Activated naive CD8-positive, alpha-beta T cell treated with anti-CD3 and anti-CD28 coated beads, Interleukin-2, amount 10 ng/mL, durations not matched to agents 7 days and 5 days (primary cell): ENCODE measurements at regions not wholly inside any gene's neighbourhood (a gene's known extent, or its start where the extent isn't known, plus 50 kb on each side); places are given as distances from the start of the nearest gene placed in this dataset.

Experiments
- ATAC-seq: fragments of 150-1000 bp; cut with Tn5 transposase; one replicate; pipeline ENCODE4 v1.10.0; 2021; ENCODE audit warnings: low read depth, moderate library complexity
- POLR2A ChIA-PET: fragments of 350-600 bp; sonication (Branson Sonifier 250); formaldehyde crosslinking; loops from one replicate; lab custom pipeline; 2021; ENCODE audit warnings: antibody characterized with exemption; lab: Charles Lee
- DNase-seq: peaks from one replicate; pipeline ENCODE4 v3.0.0; 2021
- H3K27ac Mint-ChIP-seq: one replicate; pipeline ENCODE4 v1.8.0; 2022; ENCODE audit warnings: mild to moderate bottlenecking, mixed read lengths
- H3K27me3 Mint-ChIP-seq: one replicate; pipeline ENCODE4 v1.8.0; 2022; ENCODE audit warnings: mild to moderate bottlenecking, moderate library complexity, mixed read lengths
- H3K36me3 Mint-ChIP-seq: one replicate; pipeline ENCODE4 v1.8.0; 2021; ENCODE audit warnings: mild to moderate bottlenecking, mixed read lengths
- H3K4me1 Mint-ChIP-seq: one replicate; pipeline ENCODE4 v1.8.0; 2021; ENCODE audit warnings: mixed read lengths
- H3K4me3 Mint-ChIP-seq: one replicate; pipeline ENCODE4 v1.8.0; 2022; ENCODE audit warnings: mild to moderate bottlenecking, moderate library complexity, mixed read lengths
- H3K9me3 Mint-ChIP-seq: one replicate; pipeline ENCODE4 v1.8.0; 2021; ENCODE audit warnings: mixed read lengths

GRCh38 chr2:138170485-138170884 lies 206.2 kb downstream of the HNMT start:
- no peak for ATAC-seq
- H3K36me3 Mint-ChIP-seq = no peaks in the 10 kb centered on the region
- no peak overlapping the region for H3K4me3 Mint-ChIP-seq
- POLR2A ChIA-PET = no interaction called here
- H3K4me1 Mint-ChIP-seq = no peaks in the 10 kb centered on the region
- no peak overlapping the region for H3K27ac Mint-ChIP-seq
- no peak for DNase-seq
- no peaks in the 10 kb centered on the region for H3K27me3 Mint-ChIP-seq
- H3K9me3 Mint-ChIP-seq = peaks cover 3% of the 10 kb centered on the region

DNA sequence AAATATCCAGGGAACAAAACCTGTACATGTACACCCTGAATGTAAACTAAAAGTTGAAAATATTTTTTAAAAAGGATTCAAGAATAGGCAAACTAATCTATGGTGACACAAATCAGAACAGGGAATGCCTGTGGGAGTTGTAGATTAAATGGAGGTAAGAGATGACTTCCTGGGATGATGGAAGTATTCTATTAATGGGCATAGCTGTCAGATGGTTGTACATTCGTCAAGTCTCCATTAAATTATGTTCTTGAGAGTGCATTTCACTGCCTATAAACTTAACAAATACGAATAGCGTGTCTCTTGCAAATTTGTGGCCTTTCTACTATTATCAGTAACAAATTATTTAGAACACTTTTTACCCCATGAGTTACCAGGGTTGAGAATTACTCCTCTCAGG lies 207.0 kb downstream of the HNMT start:
- Mint-ChIP-seq H3K27me3 (no peaks in the 10 kb centered on the region), H3K27ac (no peak overlapping the region), H3K36me3 (no peaks in the 10 kb centered on the region), H3K4me1 (no peaks in the 10 kb centered on the region), H3K4me3 (no peak overlapping the region), H3K9me3 (peaks cover 2% of the 10 kb centered on the region)
- DNase-seq (no peak), ATAC-seq (no peak)
- POLR2A ChIA-PET = no interaction called here

DNA sequence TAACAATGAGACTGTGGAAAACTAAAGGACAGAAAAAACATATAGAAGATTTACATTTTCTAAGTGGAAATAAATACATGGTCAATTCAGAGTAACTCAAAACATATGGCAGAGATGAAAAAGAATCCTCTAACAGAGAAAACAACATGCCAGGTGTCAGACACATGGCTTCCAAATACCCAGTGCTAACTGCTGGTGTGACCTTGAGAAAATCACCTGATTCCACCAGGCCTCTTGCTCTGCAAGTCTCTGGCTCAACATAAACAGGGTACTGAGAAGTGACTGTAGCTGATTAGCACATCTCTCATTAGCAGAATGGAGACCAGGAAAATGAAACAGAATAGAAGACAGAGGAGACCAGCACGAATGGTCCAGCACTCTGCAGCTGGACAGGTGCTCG lies 210.8 kb downstream of the HNMT start:
- no peak overlapping the region for H3K4me3 Mint-ChIP-seq

GRCh38 chr2:138176862-138177439 lies 212.7 kb downstream of the HNMT start:
- DNase-seq = no peak
- POLR2A ChIA-PET = no interaction called here

More for the DNA sequence above, 210.8 kb downstream of the HNMT start:
- Mint-ChIP-seq H3K27ac (no peak overlapping the region), H3K9me3 (no peaks in the 10 kb centered on the region), H3K27me3 (no peaks in the 10 kb centered on the region), H3K4me1 (no peaks in the 10 kb centered on the region), H3K36me3 (no peaks in the 10 kb centered on the region)
- ATAC-seq (no peak), DNase-seq (no peak)
- POLR2A ChIA-PET = no interaction called here

DNA sequence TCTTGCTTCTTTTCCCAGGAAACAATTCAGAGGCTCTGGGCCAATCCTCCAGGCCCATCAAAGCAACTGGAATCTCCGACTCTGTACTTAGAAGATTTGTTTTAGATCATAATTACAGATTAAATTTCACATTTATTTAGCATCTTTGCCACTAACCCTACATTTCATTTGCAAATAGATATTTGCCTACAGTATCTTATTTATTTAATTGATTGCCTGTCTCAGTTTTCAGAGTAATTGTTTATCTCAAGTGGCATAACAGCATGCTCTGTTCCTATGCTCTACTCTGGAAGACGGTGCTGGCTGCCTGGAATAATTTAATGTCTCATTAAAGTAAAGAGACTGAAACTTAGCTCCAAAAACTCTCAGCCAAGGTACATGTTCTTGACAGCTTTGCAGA lies 213.4 kb downstream of the HNMT start:
- Mint-ChIP-seq H3K27ac (no peak overlapping the region), H3K4me3 (no peak overlapping the region), H3K36me3 (no peaks in the 10 kb centered on the region), H3K4me1 (no peaks in the 10 kb centered on the region), H3K27me3 (no peaks in the 10 kb centered on the region), H3K9me3 (no peaks in the 10 kb centered on the region)
- ATAC-seq (no peak), DNase-seq (no peak)
- POLR2A ChIA-PET = no interaction called here

More at GRCh38 chr2:138176862-138177439, 212.7 kb downstream of the HNMT start:
- Mint-ChIP-seq H3K4me1 (no peaks in the 10 kb centered on the region), H3K9me3 (no peaks in the 10 kb centered on the region), H3K27ac (no peak overlapping the region), H3K4me3 (no peak overlapping the region), H3K27me3 (no peaks in the 10 kb centered on the region), H3K36me3 (no peaks in the 10 kb centered on the region)
- no peak for ATAC-seq

DNA sequence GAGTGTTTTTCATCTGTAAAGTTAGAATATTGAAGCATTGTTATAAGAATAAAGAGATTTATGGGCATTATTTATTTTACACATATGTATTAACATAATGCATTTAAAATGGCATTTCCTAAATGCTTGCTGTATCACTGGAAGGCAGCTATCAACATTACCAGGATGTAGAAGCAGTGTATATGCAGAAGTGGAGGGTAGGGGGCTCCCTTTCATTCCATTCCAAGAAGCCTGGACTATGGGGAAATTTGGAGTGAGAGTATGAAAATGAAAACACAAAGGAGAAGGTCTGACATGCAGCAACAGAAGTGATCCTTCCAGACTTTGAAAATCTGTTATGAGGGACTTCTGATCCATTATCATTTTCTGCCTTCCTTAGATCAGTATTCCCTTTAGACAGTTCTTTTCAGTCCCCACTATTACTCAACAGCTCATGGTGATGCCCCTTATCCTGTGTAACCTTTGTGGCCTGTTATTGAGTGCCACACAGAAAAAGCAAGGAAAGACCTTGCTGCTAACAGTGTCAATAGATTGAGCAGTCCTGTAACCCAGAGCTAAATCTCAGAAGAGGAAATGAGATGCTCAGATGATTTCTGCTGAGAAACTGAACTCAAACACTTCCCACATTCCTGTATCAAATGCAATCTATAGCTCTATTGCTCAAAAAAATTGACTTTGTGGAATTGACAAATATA lies 216.6 kb downstream of the HNMT start:
- peaks cover 2% of the 10 kb centered on the region for H3K9me3 Mint-ChIP-seq
- ATAC-seq = no peak
- no peaks in the 10 kb centered on the region for H3K36me3 Mint-ChIP-seq
- H3K27ac Mint-ChIP-seq = no peak overlapping the region
- POLR2A ChIA-PET = no interaction called here
- DNase-seq = no peak
- no peaks in the 10 kb centered on the region for H3K27me3 Mint-ChIP-seq
- H3K4me1 Mint-ChIP-seq = no peaks in the 10 kb centered on the region
- no peak overlapping the region for H3K4me3 Mint-ChIP-seq

- Mint-ChIP-seq H3K4me3 (no peak overlapping the region), H3K27me3 (no peaks in the 10 kb centered on the region), H3K9me3 (peaks cover 2% of the 10 kb centered on the region), H3K4me1 (no peaks in the 10 kb centered on the region), H3K36me3 (no peaks in the 10 kb centered on the region), H3K27ac (no peak overlapping the region)
- POLR2A ChIA-PET = no interaction called here
- DNase-seq = no peak
- ATAC-seq = no peak
Observed at GRCh38 chr2:138182250-138182936, 218.1 kb downstream of the HNMT start.

GRCh38 chr2:138182937-138183312 lies 218.7 kb downstream of the HNMT start:
- Mint-ChIP-seq H3K36me3 (no peaks in the 10 kb centered on the region), H3K4me1 (no peaks in the 10 kb centered on the region), H3K4me3 (no peak overlapping the region), H3K27ac (no peak overlapping the region), H3K9me3 (peaks cover 2% of the 10 kb centered on the region), H3K27me3 (no peaks in the 10 kb centered on the region)
- no peak for DNase-seq
- ATAC-seq = no peak
- POLR2A ChIA-PET = no interaction called here

DNA sequence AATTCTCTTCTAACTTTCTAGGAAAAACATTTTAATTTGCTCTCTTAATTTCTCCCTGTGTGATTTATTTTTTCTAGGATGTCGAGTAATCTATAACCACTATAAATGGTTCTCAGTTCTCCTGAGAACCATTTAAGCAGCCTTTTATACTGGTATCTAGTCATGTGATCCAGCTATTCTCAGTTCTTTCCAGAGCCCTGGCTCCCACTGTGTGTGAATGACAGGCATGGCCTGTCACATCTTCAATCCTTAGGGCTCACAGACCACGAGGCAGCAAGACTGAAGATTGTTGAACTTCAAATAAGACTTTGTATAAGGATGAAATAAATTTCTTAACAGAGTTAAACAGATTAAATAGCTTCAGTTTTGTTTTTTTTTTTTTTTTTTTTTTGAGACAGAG lies 219.4 kb downstream of the HNMT start:
- DNase-seq (no peak), ATAC-seq (no peak)
- POLR2A ChIA-PET = no interaction called here
- H3K27ac Mint-ChIP-seq = no peak overlapping the region
- no peaks in the 10 kb centered on the region for H3K27me3 Mint-ChIP-seq
- no peaks in the 10 kb centered on the region for H3K36me3 Mint-ChIP-seq
- peaks cover 2% of the 10 kb centered on the region for H3K9me3 Mint-ChIP-seq
- no peak overlapping the region for H3K4me3 Mint-ChIP-seq
- H3K4me1 Mint-ChIP-seq = no peaks in the 10 kb centered on the region

DNA sequence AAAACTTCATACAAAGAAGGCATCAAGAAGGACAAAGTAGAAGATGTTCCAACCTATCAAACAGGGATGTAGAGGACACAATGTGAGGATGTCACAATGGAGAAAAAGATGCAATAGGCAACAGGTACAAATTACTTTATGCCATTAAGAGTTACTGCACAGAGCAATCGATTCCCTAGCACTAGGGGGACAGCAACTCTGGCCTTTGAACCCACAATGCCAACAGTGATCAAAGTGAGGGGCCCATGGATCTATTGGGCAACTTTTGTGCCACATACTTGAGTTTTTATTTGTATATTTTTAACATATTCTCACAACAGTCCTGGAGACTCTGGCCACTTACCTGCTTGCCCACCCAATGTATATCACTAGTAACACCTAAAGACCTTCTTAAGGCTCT lies 220.2 kb downstream of the HNMT start:
- POLR2A ChIA-PET = no interaction called here
- Mint-ChIP-seq H3K9me3 (peaks cover 2% of the 10 kb centered on the region), H3K27me3 (no peaks in the 10 kb centered on the region), H3K36me3 (no peaks in the 10 kb centered on the region), H3K4me1 (no peaks in the 10 kb centered on the region), H3K4me3 (no peak overlapping the region), H3K27ac (no peak overlapping the region)
- DNase-seq (no peak), ATAC-seq (no peak)

DNA sequence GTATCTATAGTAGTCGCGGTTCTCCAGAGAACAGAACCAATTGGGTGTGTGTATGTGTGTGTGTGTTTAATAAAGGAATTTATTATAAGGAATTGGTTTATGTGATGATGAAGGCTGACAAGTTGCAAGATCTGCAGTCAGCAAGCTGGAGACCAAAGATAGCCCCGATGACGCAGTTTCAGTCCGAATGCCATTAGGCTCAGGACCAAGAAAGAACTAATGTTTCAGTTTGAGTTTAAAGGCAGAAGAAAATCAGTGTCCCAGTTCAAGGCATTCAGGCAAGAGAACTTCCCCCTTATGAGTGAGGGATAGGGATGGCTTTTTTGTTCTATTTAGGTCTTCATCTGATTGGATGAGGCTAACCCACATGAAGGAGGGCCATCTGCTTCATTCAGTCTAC lies 221.6 kb downstream of the HNMT start:
- H3K9me3 Mint-ChIP-seq = peaks cover 2% of the 10 kb centered on the region
- no peak overlapping the region for H3K27ac Mint-ChIP-seq
- ATAC-seq = no peak
- no peak overlapping the region for H3K4me3 Mint-ChIP-seq
- no peaks in the 10 kb centered on the region for H3K4me1 Mint-ChIP-seq
- H3K36me3 Mint-ChIP-seq = no peaks in the 10 kb centered on the region
- POLR2A ChIA-PET = no interaction called here
- no peaks in the 10 kb centered on the region for H3K27me3 Mint-ChIP-seq
- DNase-seq = no peak

GRCh38 chr2:138187221-138187620 lies 222.9 kb downstream of the HNMT start:
- H3K27me3 Mint-ChIP-seq = no peaks in the 10 kb centered on the region
- H3K4me1 Mint-ChIP-seq = no peaks in the 10 kb centered on the region
- H3K36me3 Mint-ChIP-seq = no peaks in the 10 kb centered on the region
- H3K27ac Mint-ChIP-seq = no peak overlapping the region
- peaks cover 2% of the 10 kb centered on the region for H3K9me3 Mint-ChIP-seq
- ATAC-seq = no peak
- H3K4me3 Mint-ChIP-seq = no peak overlapping the region
- POLR2A ChIA-PET = no interaction called here
- DNase-seq = no peak

DNA sequence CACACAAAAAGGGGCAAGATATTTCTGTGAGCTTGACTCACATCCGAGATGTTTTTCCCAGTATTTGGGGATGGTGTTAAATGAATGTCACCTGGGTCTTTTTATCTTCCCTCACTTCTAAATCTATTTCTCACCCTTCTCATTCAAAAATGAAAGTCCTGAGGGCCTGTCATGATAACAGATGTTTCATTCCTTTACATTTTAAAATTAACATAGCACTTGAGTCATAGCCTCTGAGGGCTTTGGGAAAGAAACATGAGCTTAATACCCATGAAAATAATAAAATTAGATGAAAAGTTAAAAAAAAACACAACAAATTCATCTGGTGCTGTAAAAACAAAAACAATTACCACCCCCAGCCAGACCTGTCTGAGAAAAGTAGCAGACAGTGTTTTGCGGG lies 226.7 kb downstream of the HNMT start:
- no peaks in the 10 kb centered on the region for H3K9me3 Mint-ChIP-seq
- H3K27ac Mint-ChIP-seq = no peak overlapping the region
- no peak for DNase-seq
- POLR2A ChIA-PET = no interaction called here
- H3K4me1 Mint-ChIP-seq = no peaks in the 10 kb centered on the region
- H3K27me3 Mint-ChIP-seq = no peaks in the 10 kb centered on the region
- H3K4me3 Mint-ChIP-seq = no peak overlapping the region
- no peak for ATAC-seq
- H3K36me3 Mint-ChIP-seq = no peaks in the 10 kb centered on the region
